ENCODE measurements at regions not wholly inside any gene's neighbourhood (a gene's known extent, or its start where the extent isn't known, plus 50 kb on each side); places are given as distances from the start of the nearest gene placed in this dataset.

GRCh38 chr1:36643371-36644270 is 160.9 kb upstream of the CSF3R start:
- DNase-seq (ENCODE audit: low spot score) = no peak

DNA sequence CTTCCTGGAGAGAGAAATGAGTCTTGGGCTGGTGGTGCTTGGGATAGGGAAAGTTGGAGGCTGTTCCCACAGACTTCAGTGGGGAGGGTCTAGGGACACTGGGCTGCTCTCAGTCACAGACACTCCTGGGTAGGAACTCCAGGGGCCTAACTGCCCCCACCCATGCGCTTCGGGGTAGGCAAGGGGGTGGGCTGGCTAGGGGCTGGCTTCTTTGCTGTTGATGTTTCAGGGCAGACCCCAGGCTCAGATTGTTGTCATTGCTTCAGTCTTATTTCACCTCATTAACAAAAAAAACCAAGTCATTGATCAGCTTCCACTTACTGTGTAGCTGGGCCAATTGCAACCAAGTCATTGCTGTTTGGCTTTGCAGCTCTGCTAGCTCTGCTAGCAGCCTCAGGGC is 160.1 kb upstream of the CSF3R start:
- no peak for DNase-seq (ENCODE audit: low spot score)

DNA sequence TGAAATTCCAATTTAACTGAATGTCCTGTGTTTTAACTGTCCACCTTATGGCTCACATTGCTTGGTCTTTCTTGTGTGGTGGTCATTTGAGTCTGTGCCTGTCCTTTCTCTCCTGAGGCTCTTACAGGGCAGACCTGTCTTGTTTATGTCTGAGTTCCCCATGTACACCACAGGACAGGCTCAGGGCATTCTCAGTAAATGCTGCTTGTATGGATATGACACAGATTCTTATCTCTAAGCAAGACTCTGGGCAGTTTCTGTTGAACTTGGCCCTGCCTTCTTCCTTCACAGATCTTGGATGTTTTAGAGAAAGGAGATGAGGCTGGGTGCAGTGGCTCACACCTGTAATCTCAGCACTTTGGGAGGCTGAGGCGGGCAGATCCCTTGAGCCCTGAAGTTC is 159.1 kb upstream of the CSF3R start:
- DNase-seq (ENCODE audit: low spot score) = no peak

DNA sequence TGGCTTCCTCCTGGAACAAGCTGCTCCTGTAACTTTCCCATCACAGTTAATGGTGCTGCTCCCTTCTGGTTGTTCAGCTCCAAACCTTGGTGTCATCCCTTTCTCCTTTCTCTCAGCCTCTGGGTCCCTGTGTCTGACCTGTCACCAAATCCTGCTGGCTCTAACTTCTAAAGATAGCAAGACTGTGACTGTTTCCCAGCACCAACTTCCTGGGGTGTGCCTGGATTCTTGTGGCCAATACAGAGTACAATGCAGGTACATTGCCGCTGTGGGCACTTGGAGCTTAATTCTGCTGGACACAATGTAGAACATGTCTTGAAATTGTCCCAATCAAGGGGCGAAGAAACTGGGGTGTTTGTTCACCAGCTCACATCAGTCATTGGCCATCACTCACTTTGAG is 156.7 kb upstream of the CSF3R start:
- no peak for DNase-seq (ENCODE audit: low spot score)

GRCh38 chr1:36638268-36638667 is 155.6 kb upstream of the CSF3R start:
- DNase-seq (ENCODE audit: low spot score) = no peak

DNA sequence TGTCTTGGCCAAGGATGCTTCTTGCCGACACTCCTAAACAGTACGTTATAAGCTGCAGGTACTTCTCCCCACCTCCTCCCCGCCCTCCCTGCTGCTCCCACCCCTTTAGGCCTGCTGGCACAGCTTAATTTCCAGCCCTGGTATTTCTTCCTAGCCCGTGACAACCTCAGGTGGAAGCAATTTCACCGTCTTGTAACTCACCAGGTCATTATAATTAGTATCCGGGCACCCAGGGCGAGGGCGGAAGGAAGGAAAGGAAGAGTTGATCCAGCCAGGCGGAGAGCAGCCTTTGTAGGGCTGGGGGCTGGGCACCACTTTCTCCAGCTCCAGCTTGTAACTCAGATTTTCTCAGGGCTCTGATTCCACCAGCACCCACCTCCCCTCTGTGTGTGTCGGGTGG is 153.5 kb upstream of the CSF3R start:
- no peak for DNase-seq (ENCODE audit: low spot score)

GRCh38 chr1:36635284-36635683 is 152.6 kb upstream of the CSF3R start:
- DNase-seq (ENCODE audit: low spot score) = no peak

DNA sequence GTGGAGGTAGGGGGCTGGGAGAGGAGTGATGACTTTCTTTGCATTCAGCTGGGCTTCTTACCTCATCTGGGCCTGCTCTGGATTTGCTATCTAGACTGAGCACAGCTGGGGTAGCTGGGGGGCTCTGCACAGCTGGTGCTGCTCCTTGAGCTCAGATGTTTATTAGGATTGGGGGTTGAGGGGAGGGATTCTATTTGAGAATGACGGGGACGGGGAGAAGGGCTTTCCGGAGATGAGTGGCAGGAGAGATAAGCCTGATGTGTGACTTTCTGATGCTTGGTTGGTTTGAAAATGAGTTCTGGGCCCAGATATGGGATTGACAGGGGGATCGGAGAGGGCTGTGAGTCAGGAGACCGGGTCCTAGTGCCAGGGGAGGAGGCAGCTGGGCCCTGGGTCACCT is 146.1 kb upstream of the CSF3R start:
- DNase-seq (ENCODE audit: low spot score) = no peak

- DNase-seq (ENCODE audit: low spot score) = no peak
These were observed 143.7 kb upstream of the CSF3R start for GRCh38 chr1:36626435-36626834.

DNA sequence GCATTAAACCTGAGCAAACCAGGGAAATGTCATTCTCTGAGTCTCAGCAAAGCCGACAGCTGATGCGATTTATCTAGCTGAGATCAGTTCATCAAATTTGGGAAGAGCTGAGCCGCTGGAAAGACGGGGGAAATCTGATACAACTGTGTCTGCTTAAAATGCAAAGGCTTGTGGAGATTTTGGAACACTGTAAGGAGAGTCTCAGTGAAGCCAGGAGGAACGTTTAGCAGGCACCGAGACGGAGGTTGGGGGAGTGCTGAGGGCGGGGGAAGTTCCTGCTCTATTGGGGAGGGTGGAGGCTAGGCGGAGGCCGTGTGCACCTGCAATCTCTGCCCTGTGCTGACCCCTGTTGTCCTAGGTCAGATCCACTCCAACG is 143.2 kb upstream of the CSF3R start:
- no peak for DNase-seq (ENCODE audit: low spot score)

DNA sequence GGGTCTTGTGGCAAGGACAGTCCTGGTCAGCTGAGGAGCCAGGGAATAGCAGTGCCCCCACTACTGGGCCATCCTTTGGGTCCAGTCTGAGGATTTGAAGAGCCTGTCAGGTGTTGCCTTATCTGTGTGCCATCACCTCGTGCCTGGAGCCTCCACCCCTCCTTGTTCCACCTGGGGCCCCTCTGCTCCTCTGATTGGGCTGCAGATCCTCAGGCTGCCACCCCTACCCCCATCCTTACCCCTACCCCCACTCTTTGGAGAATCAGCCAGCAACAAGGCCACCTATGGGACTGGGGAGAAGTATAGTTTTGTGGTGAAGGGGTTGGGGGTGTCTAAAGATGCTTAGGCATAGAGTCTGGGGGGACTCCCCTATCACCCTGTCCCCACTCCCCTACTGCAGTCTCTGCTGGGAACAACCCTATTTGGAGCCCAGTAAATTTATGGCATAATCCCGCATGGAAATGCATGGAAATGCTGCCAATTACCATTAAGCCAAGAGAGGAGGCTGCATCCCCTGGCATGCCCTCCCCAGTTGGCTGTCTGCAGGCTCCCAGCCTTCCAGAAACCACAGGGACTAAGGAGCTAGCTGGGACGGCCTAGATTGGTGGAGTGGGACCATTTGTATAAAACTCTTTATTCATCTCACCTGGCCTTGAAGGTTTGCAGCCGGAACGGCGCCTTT is 142.7 kb upstream of the CSF3R start:
- DNase-seq (ENCODE audit: low spot score) = no peak

DNA sequence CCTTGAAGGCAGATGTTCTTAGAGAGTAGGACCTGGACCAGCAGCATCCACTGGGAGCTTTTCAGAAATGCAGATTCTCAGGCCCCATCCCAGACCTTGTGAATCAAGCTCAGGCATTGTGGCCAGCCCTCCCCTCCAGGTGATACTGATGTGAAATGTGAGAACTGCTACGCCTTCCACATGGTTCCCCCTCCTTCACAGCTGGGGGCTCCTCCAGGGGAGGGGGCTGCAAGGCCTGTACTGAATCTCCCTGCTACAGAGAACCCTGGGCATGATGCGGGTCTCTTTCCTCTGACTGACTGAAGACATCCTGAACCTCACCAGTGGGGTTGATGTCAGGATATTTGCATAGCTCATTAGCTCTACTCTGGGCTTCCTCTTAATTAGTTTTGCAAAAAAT is 141.8 kb upstream of the CSF3R start:
- DNase-seq (ENCODE audit: low spot score) = no peak

DNA sequence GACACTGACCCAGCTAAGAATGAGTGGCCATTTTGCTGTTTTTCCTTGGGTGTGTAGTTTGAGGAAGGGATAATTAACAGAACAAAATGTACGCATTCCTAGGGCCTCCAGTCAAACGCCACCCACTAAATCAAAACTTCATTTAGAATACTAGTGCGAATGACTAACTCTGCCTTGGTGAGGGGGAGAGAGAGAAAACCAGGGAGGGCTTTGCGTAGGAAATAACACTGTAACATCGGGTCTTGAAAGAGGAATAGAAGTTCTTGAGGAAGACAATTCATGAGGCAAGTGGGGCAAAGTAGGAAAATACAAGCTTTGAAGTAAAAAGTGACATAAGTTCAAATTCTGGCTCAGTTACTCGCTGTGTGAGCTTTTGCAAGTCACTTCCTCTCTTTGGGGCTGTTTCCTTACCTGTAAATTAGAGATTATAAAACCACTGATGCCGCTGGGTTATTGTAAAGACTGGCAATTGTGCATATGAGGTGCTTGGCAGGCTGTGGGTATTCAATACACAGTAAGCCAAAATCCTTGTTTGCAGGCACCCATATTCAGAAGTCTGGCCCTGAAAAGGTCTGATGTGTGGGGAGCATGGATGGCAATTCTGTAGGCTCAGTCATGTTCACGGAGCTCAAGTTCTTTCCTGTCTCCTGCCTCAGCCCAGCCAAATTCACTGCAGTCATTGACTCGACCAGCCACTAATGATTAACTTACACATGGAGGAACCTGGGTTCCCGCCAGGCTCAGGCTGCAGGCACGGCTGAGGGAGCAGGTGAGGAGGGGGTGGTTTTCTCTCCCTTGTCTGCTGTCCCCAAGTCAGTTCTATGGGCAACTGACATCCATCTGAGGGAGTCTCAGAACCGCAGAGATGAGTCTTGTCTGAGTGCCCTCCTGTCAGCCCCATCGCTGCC is 140.3 kb upstream of the CSF3R start:
- DNase-seq (ENCODE audit: low spot score) = no peak

- DNase-seq (ENCODE audit: low spot score) = no peak
These were observed 138.8 kb upstream of the CSF3R start for GRCh38 chr1:36621531-36621930.

- DNase-seq (ENCODE audit: low spot score) = no peak
These were observed 137.4 kb upstream of the CSF3R start for GRCh38 chr1:36620142-36620541.

GRCh38 chr1:36614991-36615390 is 132.3 kb upstream of the CSF3R start:
- no peak for DNase-seq (ENCODE audit: low spot score)

- no peak for DNase-seq (ENCODE audit: low spot score)
These were observed 131.9 kb upstream of the CSF3R start for GRCh38 chr1:36614571-36614970.

- no peak for DNase-seq (ENCODE audit: low spot score)
These were observed 131.0 kb upstream of the CSF3R start for GRCh38 chr1:36613721-36614120.

DNA sequence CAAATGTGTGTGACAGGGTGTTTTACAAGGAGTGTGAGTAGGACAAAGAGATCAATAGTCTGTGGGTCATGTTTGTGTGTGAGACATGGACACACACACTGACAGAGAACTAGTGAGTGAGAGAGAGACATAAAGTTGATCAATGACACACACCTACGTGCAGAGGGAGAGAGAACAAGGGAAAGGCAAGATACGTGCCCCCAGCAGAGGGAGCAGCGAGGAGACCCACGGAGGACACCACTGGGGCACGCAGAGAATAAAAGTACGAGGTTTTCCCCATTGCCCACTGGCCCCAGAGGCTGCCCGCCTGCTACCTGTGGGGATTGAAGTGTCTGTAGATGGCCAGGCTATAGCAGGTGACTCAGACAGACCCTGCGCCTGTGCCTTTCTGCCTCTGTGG is 130.2 kb upstream of the CSF3R start:
- DNase-seq (ENCODE audit: low spot score) = no peak

- no peak for DNase-seq (ENCODE audit: low spot score)
These were observed 129.4 kb upstream of the CSF3R start for GRCh38 chr1:36612121-36612520.

DNA sequence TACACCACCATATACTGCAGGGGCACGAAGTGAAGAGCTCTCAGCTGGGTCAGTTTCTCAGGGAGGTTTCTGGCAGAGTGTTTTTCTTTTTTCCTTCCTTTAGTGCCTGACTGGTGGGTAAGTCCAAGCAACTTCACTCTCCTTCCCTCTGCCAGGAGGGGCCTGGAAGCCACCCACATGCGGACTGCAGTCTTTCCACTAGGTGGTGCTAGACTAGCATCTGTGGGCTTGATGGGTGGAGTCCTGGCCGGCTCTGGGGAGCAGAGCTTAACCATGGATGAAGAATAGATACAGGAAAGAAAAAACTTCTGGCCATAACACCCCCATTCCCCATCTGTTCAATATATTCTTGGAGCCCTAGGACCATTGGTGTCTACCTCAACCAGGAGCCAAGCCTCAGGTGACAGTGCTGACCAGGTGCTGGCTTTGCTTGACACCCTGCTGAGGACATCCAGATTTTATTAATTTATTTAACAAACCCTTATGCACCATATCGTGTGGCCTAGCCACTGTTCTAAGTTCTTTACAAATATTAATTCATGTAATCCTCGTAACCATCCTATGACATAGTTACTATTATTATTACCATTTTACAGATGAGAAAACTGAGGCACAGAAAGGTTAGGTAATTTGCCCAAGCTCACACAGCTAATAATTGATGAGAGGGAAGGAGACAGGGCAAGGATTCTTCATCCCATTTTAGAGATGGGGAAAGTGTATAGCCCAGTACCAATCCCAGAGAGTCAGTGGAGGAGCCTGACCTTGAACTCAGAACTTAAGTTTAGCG is 126.7 kb upstream of the CSF3R start:
- DNase-seq (ENCODE audit: low spot score) = peak; percentile 7

GRCh38 chr1:36608272-36608671 is 125.6 kb upstream of the CSF3R start:
- DNase-seq (ENCODE audit: low spot score) = no peak
